ENCODE measurements at regions not wholly inside any gene's neighbourhood (a gene's known extent, or its start where the extent isn't known, plus 50 kb on each side); places are given as distances from the start of the nearest gene placed in this dataset.

DNA sequence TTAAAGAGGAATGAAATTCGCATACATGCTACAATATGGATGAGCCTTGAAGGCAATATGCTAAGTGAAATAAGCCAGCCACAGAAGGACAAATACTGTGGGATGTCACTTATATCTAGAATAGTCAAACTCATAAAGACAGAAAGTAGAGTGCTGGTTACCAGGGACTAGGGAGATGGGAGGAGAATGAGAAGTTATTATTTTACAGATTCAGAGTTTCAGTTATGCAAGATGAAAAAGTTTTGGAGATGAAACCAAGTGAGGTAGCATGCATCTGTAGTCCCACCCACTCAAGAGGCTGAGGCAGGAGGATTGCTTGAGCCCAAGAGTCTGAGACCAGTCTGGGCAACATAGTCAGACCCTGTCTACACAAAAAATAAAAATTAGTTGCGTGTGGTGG is 82.5 kb upstream of the ARID1B start:
- no peak for TF ChIP-seq EZH2 (optimal IDR thresholded peaks at IDR 0.05; ENCODE audit: low read depth, low read length)
- TF ChIP-seq, protein P1, sequence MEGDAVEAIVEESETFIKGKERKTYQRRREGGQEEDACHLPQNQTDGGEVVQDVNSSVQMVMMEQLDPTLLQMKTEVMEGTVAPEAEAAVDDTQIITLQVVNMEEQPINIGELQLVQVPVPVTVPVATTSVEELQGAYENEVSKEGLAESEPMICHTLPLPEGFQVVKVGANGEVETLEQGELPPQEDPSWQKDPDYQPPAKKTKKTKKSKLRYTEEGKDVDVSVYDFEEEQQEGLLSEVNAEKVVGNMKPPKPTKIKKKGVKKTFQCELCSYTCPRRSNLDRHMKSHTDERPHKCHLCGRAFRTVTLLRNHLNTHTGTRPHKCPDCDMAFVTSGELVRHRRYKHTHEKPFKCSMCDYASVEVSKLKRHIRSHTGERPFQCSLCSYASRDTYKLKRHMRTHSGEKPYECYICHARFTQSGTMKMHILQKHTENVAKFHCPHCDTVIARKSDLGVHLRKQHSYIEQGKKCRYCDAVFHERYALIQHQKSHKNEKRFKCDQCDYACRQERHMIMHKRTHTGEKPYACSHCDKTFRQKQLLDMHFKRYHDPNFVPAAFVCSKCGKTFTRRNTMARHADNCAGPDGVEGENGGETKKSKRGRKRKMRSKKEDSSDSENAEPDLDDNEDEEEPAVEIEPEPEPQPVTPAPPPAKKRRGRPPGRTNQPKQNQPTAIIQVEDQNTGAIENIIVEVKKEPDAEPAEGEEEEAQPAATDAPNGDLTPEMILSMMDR (IDR thresholded peaks at IDR 0.05; ENCODE audit: low read length): no peak
- no peak for TF ChIP-seq EZH2phosphoT487 (IDR thresholded peaks at IDR 0.05; ENCODE audit: low read length)
